ENCODE measurements at regions not wholly inside any gene's neighbourhood (a gene's known extent, or its start where the extent isn't known, plus 50 kb on each side); places are given as distances from the start of the nearest gene placed in this dataset.

GRCh38 chr2:189254268-189254883, 74.8 kb upstream of the COL5A2 start:
- TF ChIP-seq, protein P1, sequence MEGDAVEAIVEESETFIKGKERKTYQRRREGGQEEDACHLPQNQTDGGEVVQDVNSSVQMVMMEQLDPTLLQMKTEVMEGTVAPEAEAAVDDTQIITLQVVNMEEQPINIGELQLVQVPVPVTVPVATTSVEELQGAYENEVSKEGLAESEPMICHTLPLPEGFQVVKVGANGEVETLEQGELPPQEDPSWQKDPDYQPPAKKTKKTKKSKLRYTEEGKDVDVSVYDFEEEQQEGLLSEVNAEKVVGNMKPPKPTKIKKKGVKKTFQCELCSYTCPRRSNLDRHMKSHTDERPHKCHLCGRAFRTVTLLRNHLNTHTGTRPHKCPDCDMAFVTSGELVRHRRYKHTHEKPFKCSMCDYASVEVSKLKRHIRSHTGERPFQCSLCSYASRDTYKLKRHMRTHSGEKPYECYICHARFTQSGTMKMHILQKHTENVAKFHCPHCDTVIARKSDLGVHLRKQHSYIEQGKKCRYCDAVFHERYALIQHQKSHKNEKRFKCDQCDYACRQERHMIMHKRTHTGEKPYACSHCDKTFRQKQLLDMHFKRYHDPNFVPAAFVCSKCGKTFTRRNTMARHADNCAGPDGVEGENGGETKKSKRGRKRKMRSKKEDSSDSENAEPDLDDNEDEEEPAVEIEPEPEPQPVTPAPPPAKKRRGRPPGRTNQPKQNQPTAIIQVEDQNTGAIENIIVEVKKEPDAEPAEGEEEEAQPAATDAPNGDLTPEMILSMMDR (conservative IDR thresholded peaks at IDR 0.05): no peak
- TF ChIP-seq EZH2 (IDR thresholded peaks at IDR 0.05; ENCODE audit: low read depth): no peak

Data from PC-9 (cell line).